Raji (cell line): ENCODE measurements at regions not wholly inside any gene's neighbourhood (a gene's known extent, or its start where the extent isn't known, plus 50 kb on each side); places are given as distances from the start of the nearest gene placed in this dataset.

Source experiments
- POLR2A ChIP-seq: IDR thresholded peaks from 2 replicates; pipeline ENCODE4 v1.6.1; 2011; ENCODE audit warnings: low read depth, low read length, control low read depth; ENCODE audit not compliant: insufficient read depth

DNA sequence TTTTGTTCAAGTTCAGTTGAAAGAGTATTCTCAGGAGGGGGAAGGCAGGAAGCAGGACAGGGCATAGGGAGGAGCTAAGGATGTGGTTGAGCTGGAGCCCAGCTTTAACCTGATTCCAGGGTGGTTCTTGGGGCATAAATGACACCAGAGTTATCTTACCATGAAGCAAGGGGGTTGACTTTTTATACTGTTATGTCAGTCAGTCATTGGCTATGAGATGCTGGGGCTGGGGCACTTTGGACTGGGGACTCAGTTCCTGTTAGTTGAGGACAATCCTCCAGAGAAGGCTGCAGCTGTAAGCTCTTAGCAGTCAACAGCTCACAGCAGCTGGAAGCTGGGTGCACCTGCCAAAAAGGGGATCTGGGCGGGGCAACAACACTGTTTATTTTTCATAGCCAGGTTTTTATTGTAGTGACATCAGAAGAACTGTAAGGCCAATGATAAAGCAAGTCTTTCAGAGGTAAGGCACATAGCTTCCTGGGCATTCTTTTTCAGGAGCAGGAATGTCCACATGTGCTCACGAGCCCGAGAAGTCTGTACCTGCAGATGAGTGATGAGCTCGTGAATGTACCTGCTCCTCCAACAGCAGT, 78.5 kb downstream of the MID1IP1 start:
- peak; percentile 29; the same call in 1 of the 2 replicates for TF ChIP-seq POLR2A

GRCh38 chrX:38880296-38880854, 79.1 kb downstream of the MID1IP1 start:
- no peak for TF ChIP-seq POLR2A

DNA sequence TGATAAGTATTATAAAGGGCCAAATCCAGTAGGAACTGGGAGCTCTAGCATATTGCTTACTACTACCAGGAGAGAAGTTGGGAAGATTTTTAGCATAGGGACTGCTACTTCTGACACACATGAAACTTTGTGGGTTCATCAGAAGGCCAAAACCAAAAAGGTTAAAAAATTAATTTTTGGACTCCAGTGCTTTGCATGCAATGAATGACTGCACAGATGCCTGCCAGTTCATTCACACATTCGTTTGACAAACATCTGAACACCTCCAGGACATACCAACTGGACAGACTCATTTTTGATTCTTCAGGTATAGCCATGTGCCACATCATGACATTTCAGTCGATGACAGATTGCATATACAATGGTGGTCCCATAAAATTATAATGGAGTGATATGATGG, 79.8 kb downstream of the MID1IP1 start:
- TF ChIP-seq POLR2A: no peak

- TF ChIP-seq POLR2A: no peak
Measured at GRCh38 chrX:38881727-38882126, 80.5 kb downstream of the MID1IP1 start.

GRCh38 chrX:38882894-38883626, 81.8 kb downstream of the MID1IP1 start:
- no peak for TF ChIP-seq POLR2A

DNA sequence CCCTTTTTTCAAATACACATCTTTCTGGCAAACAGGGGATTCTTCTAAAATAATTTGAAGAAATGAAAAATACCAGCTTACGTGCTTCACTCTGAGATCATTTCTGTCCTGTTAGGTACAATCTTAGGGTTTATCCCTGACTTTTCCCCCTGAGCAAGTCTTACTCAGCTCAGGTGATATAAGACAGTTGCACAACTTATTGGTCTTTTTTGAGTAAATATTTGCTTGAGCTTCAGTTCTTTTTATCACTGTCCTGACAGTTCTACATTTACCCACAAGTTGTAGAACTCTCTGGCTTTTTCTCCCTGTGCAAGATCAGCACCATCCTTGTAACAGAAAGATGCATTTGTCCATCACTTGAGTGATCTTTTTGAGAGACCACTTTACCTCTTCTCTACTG, 84.9 kb downstream of the MID1IP1 start:
- no peak for TF ChIP-seq POLR2A

GRCh38 chrX:38887222-38887621, 86.0 kb downstream of the MID1IP1 start:
- no peak for TF ChIP-seq POLR2A

GRCh38 chrX:38890326-38890725, 89.1 kb downstream of the MID1IP1 start:
- no peak for TF ChIP-seq POLR2A

- TF ChIP-seq POLR2A: no peak
Measured at GRCh38 chrX:38890963-38891362, 89.7 kb downstream of the MID1IP1 start.

GRCh38 chrX:38891641-38892413, 90.6 kb downstream of the MID1IP1 start:
- 0 out of 2 replicates have a peak, but pooled peaks have one; percentile 18 for TF ChIP-seq POLR2A

GRCh38 chrX:38893441-38893840, 92.2 kb downstream of the MID1IP1 start:
- TF ChIP-seq POLR2A: no peak

GRCh38 chrX:38895775-38896174, 94.5 kb downstream of the MID1IP1 start:
- no peak for TF ChIP-seq POLR2A

- 0 out of 2 replicates have a peak, but pooled peaks have one; percentile 27 for TF ChIP-seq POLR2A
Measured at GRCh38 chrX:38896724-38897298, 95.6 kb downstream of the MID1IP1 start.

GRCh38 chrX:38898261-38898660, 97.0 kb downstream of the MID1IP1 start:
- TF ChIP-seq POLR2A: no peak

- TF ChIP-seq POLR2A: no peak
Measured at GRCh38 chrX:38899650-38900049, 98.4 kb downstream of the MID1IP1 start.
